ENCODE measurements at regions not wholly inside any gene's neighbourhood (a gene's known extent, or its start where the extent isn't known, plus 50 kb on each side); places are given as distances from the start of the nearest gene placed in this dataset.

DNA sequence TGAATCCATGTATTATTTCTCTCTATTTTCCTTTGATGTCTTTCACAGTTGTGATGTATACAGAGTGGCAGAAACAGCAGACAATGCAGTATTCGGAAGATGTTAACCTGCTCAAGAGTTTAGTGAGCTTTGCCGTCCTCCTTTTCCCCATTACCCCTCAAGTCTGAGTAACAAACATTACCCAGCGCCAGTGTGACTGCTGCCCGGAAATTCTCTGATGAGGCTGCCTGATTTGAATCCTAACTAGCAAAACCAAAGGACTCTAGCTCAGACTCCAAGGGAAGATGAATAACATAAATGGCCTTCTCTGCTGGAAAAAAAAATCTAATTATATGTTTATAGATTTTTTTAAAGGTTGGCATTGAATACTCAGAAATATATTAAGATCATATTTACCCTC lies 247.3 kb upstream of the SOX21 start:
- no peak for DNase-seq (ENCODE audit: low spot score)

DNA sequence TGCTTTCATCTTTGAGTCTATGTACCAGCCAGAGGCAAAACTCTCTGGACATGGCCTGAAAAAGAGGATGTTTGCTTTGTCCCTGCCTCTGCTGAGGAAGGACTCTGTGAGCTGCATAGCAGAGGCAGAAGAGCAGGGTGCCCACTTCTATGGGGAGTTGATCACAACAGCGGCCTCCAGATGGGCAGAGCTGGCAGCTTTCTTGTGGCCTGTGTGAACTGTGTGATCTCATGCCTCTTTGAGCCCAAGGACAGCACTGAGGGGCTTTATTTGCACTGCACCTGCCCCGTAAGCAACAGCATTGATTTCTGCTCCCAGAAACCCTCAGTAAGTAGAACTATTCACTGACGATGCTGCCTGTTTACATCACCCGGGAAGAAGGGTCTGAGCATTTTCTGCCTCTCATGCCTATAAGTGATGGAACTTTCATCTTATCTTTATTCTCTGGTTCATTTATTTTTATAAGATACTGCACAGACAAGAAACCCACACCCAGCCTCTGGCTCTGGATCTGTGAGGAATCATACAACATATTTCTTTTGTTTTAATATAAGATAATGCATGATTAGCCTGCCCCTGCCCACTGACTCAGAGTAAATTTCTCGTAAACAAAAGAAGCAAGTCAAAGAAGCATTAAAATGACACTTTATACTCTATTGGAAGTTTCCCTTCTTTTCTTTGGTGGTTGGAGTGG lies 244.2 kb upstream of the SOX21 start:
- peaks cover 6% of the 10 kb centered on the region for H3K27me3 ChIP-seq (ENCODE audit: insufficient read depth, poor library complexity, severe bottlenecking)
- no peak overlapping the region for H3K27ac ChIP-seq (ENCODE audit: poor library complexity, severe bottlenecking)
- no peaks in the 10 kb centered on the region for H3K9me3 ChIP-seq (ENCODE audit: severe bottlenecking)
- TF ChIP-seq, protein P1, sequence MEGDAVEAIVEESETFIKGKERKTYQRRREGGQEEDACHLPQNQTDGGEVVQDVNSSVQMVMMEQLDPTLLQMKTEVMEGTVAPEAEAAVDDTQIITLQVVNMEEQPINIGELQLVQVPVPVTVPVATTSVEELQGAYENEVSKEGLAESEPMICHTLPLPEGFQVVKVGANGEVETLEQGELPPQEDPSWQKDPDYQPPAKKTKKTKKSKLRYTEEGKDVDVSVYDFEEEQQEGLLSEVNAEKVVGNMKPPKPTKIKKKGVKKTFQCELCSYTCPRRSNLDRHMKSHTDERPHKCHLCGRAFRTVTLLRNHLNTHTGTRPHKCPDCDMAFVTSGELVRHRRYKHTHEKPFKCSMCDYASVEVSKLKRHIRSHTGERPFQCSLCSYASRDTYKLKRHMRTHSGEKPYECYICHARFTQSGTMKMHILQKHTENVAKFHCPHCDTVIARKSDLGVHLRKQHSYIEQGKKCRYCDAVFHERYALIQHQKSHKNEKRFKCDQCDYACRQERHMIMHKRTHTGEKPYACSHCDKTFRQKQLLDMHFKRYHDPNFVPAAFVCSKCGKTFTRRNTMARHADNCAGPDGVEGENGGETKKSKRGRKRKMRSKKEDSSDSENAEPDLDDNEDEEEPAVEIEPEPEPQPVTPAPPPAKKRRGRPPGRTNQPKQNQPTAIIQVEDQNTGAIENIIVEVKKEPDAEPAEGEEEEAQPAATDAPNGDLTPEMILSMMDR (IDR thresholded peaks at IDR 0.05; ENCODE audit: poor library complexity, severe bottlenecking): no peak
- ATAC-seq (ENCODE audit: low read depth) (no peak), DNase-seq (ENCODE audit: low spot score) (no peak)
- no peaks in the 10 kb centered on the region for H3K36me3 ChIP-seq (ENCODE audit: low read depth)
- H3K4me1 ChIP-seq (ENCODE audit: insufficient read depth, poor library complexity, severe bottlenecking): no peaks in the 10 kb centered on the region
- H3K4me3 ChIP-seq (ENCODE audit: severe bottlenecking): no peak overlapping the region

More for the DNA sequence above, 247.3 kb upstream of the SOX21 start:
- TF ChIP-seq, protein P1 (IDR thresholded peaks at IDR 0.05; ENCODE audit: poor library complexity, severe bottlenecking): no peak
- no peaks in the 10 kb centered on the region for H3K4me1 ChIP-seq (ENCODE audit: insufficient read depth, poor library complexity, severe bottlenecking)
- H3K27me3 ChIP-seq (ENCODE audit: insufficient read depth, poor library complexity, severe bottlenecking): peaks cover 11% of the 10 kb centered on the region
- H3K9me3 ChIP-seq (ENCODE audit: severe bottlenecking): no peaks in the 10 kb centered on the region
- H3K4me3 ChIP-seq (ENCODE audit: severe bottlenecking): no peak overlapping the region
- H3K36me3 ChIP-seq (ENCODE audit: low read depth): no peaks in the 10 kb centered on the region
- H3K27ac ChIP-seq (ENCODE audit: poor library complexity, severe bottlenecking): no peak overlapping the region
- ATAC-seq (ENCODE audit: low read depth): no peak

DNA sequence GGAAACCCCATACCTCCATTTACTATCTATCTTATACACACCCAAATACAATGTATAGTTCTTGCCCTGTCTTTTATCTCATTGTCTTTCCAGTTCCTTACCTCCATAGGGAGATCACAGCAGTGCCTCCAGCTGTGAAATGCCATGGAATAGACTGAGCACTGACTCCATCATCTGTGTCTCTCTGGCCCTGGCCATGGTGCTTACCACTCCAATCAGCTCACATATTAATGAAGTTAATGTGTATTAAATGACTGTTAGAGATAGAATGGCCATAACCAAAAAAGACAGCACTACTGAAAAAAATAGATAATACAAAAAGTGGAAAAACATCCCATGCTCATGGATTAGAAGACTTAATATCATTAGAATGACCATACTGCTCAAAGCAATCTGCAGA lies 240.4 kb upstream of the SOX21 start:
- H3K4me3 ChIP-seq (ENCODE audit: severe bottlenecking): no peak overlapping the region
- no peaks in the 10 kb centered on the region for H3K4me1 ChIP-seq (ENCODE audit: insufficient read depth, poor library complexity, severe bottlenecking)
- H3K27ac ChIP-seq (ENCODE audit: poor library complexity, severe bottlenecking): no peak overlapping the region
- H3K36me3 ChIP-seq (ENCODE audit: low read depth): no peaks in the 10 kb centered on the region
- TF ChIP-seq, protein P1 (IDR thresholded peaks at IDR 0.05; ENCODE audit: poor library complexity, severe bottlenecking): no peak
- H3K9me3 ChIP-seq (ENCODE audit: severe bottlenecking): no peaks in the 10 kb centered on the region
- ATAC-seq (ENCODE audit: low read depth) (no peak), DNase-seq (ENCODE audit: low spot score) (no peak)
- no peaks in the 10 kb centered on the region for H3K27me3 ChIP-seq (ENCODE audit: insufficient read depth, poor library complexity, severe bottlenecking)

DNA sequence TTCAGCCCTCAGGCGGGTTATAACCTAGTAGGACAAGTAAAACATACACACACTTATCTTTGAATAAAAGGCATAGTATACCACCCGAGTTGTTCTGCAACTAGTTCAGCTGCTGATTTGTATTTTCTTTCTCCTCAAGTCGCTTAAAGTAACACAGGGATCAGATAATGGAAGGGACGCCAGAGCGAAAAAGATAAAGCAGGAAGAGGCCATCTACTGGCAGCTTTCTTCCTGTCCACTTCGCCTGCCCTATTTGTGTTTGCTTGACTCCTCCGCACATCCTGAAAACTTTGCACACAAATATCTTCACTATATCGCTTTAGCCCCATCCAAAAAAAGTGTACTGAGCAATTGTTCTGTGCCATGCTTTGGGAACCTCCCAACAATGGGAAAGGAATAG lies 238.0 kb upstream of the SOX21 start:
- H3K4me1 ChIP-seq (ENCODE audit: insufficient read depth, poor library complexity, severe bottlenecking): no peaks in the 10 kb centered on the region
- TF ChIP-seq, protein P1 (IDR thresholded peaks at IDR 0.05; ENCODE audit: poor library complexity, severe bottlenecking): no peak
- H3K36me3 ChIP-seq (ENCODE audit: low read depth): no peaks in the 10 kb centered on the region
- DNase-seq (ENCODE audit: low spot score) (no peak), ATAC-seq (ENCODE audit: low read depth) (no peak)
- H3K27ac ChIP-seq (ENCODE audit: poor library complexity, severe bottlenecking): no peak overlapping the region
- no peaks in the 10 kb centered on the region for H3K27me3 ChIP-seq (ENCODE audit: insufficient read depth, poor library complexity, severe bottlenecking)
- no peaks in the 10 kb centered on the region for H3K9me3 ChIP-seq (ENCODE audit: severe bottlenecking)
- H3K4me3 ChIP-seq (ENCODE audit: severe bottlenecking): no peak overlapping the region

DNA sequence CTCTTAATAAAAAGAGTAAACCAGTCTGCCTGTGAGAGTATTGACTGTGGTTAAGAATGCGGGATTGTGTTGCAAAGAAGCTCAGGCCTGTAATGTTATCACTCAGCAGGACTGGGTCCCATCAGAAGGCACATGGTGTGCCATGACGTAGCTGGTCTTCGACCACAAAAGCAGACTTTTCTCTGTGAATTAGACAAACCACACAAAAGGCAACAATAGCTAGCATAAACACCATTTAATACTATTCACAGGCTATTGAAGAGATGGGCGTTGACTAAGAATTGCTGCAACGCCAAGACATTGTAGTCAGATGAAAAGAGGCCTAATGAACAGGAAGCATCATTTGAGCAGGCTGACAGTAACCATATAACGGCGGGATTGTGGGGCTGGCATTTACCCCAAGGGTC lies 235.6 kb upstream of the SOX21 start:
- no peak overlapping the region for H3K4me3 ChIP-seq (ENCODE audit: severe bottlenecking)
- DNase-seq (ENCODE audit: low spot score) (no peak), ATAC-seq (ENCODE audit: low read depth) (no peak)
- H3K27ac ChIP-seq (ENCODE audit: poor library complexity, severe bottlenecking): no peak overlapping the region
- H3K4me1 ChIP-seq (ENCODE audit: insufficient read depth, poor library complexity, severe bottlenecking): no peaks in the 10 kb centered on the region
- no peaks in the 10 kb centered on the region for H3K36me3 ChIP-seq (ENCODE audit: low read depth)
- TF ChIP-seq, protein P1 (IDR thresholded peaks at IDR 0.05; ENCODE audit: poor library complexity, severe bottlenecking): no peak
- H3K27me3 ChIP-seq (ENCODE audit: insufficient read depth, poor library complexity, severe bottlenecking): no peaks in the 10 kb centered on the region
- H3K9me3 ChIP-seq (ENCODE audit: severe bottlenecking): no peaks in the 10 kb centered on the region
